HT-29 (cell line): ENCODE measurements at regions not wholly inside any gene's neighbourhood (a gene's known extent, or its start where the extent isn't known, plus 50 kb on each side); places are given as distances from the start of the nearest gene placed in this dataset. TPM values are rescaled to one million over a fixed set of nuclear protein-coding genes. Genes with fewer than 3 reads are reported as not detected.
"Not testable (repeated sequence)": the region's sequence is repeated elsewhere in the genome, so short reads cannot be mapped to it uniquely, and the experiment has no call there.

ENCODE experiments used
- DNase-seq: peaks from one replicate; pipeline ENCODE4 v3.0.0-alpha.2; 2015; ENCODE audit warnings: low spot score
- small RNA-seq: library from RNA; depleted of rRNA; stranded (forward); fragments of <200 nt; gene quantifications from one replicate; pipeline ENCODE3, GENCODE V24; 2014

DNA sequence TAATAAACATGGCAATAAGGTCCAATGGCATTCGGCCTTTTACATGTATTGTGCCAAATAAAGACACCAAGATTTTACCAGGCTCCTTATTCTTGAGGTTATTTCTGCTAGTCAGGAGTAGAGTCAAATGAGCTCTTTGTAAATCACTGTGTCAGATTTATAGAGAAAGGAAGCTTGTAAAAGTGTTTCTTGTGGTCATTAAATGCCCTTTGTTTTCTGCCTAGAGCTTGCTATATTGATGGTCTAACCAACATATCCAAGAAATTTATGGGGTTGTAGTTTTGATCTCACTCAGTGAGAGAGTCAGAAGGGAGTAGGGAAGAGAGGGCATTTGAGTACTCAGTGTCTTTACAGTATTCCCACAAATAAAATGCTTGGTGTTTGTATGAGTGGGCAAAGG, 86.2 kb upstream of the FRMPD4 start:
- no peak for DNase-seq

GRCh38 chrX:12058087-12058486, 80.2 kb upstream of the FRMPD4 start:
- no peak for DNase-seq

GRCh38 chrX:12060489-12061260, 77.6 kb upstream of the FRMPD4 start:
- no peak for DNase-seq

DNA sequence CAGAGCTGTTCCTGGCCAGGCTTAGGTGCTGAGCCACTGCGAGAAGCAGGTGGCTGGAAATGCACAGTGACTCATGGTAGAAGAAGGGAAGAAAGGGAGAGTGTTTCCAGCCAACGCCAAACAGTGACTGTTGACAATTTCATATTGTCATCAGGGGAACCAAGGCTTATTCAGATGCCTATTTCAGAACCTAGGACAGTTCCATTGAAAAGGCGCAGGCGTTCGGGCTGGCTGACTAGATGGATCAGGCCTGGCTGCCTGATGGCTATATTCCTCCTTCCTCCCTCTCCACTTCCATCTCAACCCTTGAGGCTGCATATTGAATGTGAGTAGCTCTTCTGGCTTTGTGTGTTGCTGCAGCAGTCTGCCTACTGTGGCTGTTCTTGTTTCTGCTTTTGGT, 73.0 kb upstream of the FRMPD4 start:
- peak; percentile 30 for DNase-seq

DNA sequence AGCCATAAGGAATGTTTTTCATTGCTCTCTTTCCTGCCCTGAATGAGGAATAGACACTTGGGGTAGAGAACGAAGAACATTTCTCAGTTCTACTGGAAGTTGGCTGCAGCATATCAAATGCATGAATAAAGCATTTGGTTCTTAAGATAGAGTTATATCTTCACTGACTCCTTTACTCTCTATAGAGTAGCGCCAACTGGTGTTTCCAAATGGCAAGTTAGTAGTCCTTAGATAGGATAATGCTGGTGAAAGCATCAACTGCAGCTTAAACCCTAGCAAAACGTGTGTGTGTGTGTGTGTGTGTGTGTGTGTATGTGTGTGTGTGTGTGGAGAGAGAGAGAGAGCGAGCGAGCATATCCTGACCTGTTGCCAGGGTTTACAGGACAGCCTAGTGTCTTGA, 62.2 kb upstream of the FRMPD4 start:
- DNase-seq, result no peak

DNA sequence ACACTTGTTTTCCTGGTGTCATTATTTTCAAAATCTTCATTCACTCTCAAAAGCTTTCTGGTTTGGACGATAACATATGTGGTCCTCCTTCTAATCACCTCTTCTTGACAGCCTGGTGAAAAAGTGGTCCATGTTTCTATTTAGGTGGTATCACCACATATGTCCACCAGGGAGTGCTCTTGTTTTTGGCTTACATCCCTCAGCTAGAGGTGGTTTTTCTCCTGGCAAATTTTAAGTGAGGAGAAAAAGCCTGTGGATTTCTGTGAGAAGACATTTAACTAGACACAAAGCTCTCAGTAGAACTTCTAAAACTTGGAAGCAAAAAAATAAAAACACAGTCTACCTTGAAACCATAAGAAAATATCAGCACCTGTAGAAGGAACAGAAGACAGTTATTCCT, 58.0 kb upstream of the FRMPD4 start:
- DNase-seq, result peak; percentile 20

DNA sequence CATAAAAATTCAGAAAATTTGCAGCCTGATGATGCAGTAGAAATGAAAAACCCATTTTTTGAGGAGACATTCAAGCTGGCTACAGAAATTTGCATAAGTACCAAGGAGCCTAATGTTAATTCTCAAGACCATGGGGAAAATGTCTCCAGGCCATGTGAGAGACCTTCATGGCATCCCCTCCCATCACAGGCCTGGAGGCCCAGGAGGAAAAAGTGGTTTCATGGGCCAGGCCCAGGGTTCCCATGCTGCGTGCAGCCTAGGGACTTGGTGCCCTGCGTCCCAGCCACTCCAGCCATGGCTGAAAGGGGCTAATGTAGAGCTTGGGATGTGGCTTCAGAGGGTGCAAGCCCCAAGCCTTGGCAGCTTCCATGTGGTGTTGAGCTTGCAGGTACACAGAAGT, 55.3 kb upstream of the FRMPD4 start:
- DNase-seq, result not testable (repeated sequence)

Small RNA genes lying in the stretch of these regions (small RNA-seq; reads per million reads assigned to genes)
- gene RF00019, result not detected
